ENCODE measurements at regions not wholly inside any gene's neighbourhood (a gene's known extent, or its start where the extent isn't known, plus 50 kb on each side); places are given as distances from the start of the nearest gene placed in this dataset.
"Not testable (repeated sequence)": the region's sequence is repeated elsewhere in the genome, so short reads cannot be mapped to it uniquely, and the experiment has no call there.

DNA sequence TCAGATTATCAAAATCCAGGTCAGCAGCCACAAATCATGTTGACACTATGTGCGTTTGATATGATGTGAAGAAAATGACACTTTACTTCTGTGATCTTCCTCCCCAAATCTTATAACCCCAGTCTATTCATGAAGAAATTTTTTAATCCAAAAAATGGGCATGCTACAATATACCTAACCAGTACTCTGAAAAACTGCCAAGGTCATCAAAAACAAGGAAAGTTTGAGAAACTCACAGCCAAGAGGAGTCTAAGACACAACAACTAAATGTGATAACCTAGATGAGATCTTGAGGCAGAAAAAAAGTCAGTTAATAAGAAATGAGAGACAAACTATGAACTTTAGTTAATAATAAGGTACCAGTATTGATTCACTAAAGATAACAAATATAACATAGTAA is 200.6 kb upstream of the IRAK1BP1 start:
- no peak for DNase-seq (ENCODE audit: low read depth)

- no peak for DNase-seq (ENCODE audit: low read depth)
Observed at GRCh38 chr6:78670156-78670555, 197.2 kb upstream of the IRAK1BP1 start.

- DNase-seq (ENCODE audit: low read depth): no peak
Observed at GRCh38 chr6:78670802-78671201, 196.5 kb upstream of the IRAK1BP1 start.

- DNase-seq (ENCODE audit: low read depth): not testable (repeated sequence)
Observed at GRCh38 chr6:78676069-78677007, 191.0 kb upstream of the IRAK1BP1 start.

GRCh38 chr6:78688668-78689067 is 178.7 kb upstream of the IRAK1BP1 start:
- no peak for DNase-seq (ENCODE audit: low read depth)

DNA sequence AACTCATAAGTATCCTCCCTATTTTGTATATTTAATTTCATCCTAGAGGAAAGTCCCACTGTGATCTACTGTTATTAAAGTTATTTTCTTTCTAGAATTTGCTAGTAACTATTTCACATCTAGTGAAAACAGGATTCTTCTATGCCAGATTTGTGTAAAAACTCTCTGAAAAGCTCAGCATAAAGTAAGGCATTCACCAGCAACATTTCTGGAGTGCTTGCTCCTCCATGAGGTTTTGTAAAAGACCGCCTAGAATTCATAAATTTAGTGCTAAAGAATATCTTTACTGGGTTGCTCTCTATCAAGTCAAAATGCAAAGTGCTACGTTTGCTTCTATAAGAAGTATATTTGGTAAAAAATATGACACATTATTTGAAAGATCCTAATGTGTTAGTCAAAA is 173.5 kb upstream of the IRAK1BP1 start:
- no peak for DNase-seq (ENCODE audit: low read depth)

- not testable (repeated sequence) for DNase-seq (ENCODE audit: low read depth)
Observed at GRCh38 chr6:78694628-78695027, 172.7 kb upstream of the IRAK1BP1 start.

GRCh38 chr6:78700991-78701390 is 166.4 kb upstream of the IRAK1BP1 start:
- DNase-seq (ENCODE audit: low read depth): no peak

DNA sequence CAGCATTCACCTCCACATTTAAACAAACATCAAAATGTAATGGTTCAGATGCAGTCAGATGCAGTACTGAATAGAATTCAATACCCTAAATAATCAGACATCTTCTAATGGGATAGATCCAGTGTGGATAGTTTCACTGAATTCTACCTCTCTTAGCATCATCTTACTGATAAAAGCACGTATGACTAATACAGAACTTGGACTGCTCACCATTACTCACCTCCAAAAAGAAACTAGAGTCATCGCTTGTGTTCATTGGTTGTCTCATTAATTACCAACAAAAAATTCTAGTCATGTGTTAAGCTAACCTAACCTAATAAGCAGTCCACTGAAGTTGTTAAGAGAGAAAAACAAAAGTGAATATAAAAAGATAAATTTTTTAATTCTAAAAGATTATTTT is 165.9 kb upstream of the IRAK1BP1 start:
- DNase-seq (ENCODE audit: low read depth): no peak

- DNase-seq (ENCODE audit: low read depth): no peak
Observed at GRCh38 chr6:78709021-78709420, 158.3 kb upstream of the IRAK1BP1 start.

DNA sequence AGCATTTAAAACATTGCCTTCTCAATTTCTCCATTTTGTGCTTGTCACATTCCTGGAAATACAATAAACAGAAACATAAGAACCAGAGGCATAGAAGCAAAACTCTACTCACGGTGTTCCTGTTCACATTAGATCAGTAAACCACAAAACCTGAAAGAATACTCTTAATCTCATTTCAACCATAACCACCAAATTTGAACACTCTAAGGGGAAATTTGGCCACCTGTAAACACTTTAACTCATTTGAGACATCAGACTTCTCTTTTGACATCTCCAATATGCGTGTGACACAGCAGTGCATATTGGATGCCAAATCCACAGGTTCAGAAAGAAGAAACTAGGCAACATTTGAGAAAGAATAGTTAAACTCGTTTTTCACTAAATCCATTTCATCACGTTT is 153.8 kb upstream of the IRAK1BP1 start:
- DNase-seq (ENCODE audit: low read depth): no peak

- DNase-seq (ENCODE audit: low read depth): no peak
Observed at GRCh38 chr6:78744144-78744543, 123.2 kb upstream of the IRAK1BP1 start.

GRCh38 chr6:78746457-78746856 is 120.9 kb upstream of the IRAK1BP1 start:
- DNase-seq (ENCODE audit: low read depth): peak; percentile 50

DNA sequence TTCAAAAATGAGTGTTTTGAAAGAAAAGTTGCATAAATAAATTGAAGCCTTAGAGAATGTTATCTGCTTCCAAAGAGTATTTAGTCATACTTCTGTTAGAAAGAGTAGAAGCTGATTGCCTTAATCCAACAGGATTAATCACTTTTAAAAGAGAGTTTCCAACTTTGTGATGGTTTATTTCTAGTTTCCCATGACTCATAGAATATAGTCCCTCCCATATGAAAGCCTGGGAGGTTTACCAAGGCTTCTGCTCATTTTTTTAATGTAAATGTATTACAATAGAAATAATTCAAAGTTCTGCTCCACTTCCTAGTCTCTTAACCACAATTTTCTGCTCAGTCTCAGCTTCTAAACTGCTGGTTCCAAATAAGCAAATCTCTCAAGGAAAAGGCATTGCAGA is 118.0 kb upstream of the IRAK1BP1 start:
- no peak for DNase-seq (ENCODE audit: low read depth)

- DNase-seq (ENCODE audit: low read depth): not testable (repeated sequence)
Observed at GRCh38 chr6:78758297-78758798, 109.0 kb upstream of the IRAK1BP1 start.

GRCh38 chr6:78768271-78768670 is 99.1 kb upstream of the IRAK1BP1 start:
- no peak for DNase-seq (ENCODE audit: low read depth)

GRCh38 chr6:78770765-78771164 is 96.6 kb upstream of the IRAK1BP1 start:
- DNase-seq (ENCODE audit: low read depth): no peak

DNA sequence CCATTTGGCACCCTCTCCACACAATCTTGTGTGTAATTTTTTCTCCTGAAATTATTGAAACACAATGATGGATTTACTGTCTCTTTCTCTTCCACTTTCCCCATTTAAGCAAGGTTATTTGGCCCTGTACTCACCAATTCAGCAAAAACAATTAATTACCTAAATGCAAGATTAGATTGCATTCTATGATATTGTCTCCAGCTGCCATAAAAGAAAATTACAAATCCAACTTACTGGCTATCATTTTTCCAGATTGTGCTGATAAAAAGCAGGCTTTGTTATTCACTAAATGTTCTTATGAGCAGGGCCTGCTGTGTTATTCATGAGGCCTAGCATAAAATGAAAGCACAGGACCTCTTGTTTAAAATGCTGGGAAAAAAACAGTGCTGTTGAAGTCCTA is 95.8 kb upstream of the IRAK1BP1 start:
- DNase-seq (ENCODE audit: low read depth): no peak

- no peak for DNase-seq (ENCODE audit: low read depth)
Observed at GRCh38 chr6:78781001-78781400, 86.3 kb upstream of the IRAK1BP1 start.

DNA sequence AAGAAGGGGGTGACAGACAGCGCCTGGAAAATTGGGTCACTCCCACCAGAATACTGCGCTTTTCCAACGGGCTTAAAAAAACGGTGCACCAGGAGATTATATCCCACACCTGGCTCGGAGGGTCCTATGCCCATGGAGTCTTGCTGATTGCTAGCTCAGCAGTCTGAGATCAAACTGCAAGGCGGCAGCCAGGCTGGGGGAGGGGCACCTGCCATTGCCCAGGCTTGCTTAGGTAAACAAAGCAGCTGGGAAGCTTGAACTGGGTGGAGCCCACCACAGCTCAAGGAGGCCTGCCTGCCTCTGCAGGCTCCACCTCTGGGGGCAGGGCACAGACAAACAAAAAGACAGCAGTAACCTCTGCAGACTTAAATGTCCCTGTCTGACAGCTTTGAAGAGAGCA is 84.0 kb upstream of the IRAK1BP1 start:
- not testable (repeated sequence) for DNase-seq (ENCODE audit: low read depth)

GRCh38 chr6:78797270-78797669 is 70.1 kb upstream of the IRAK1BP1 start:
- DNase-seq (ENCODE audit: low read depth): no peak

DNA sequence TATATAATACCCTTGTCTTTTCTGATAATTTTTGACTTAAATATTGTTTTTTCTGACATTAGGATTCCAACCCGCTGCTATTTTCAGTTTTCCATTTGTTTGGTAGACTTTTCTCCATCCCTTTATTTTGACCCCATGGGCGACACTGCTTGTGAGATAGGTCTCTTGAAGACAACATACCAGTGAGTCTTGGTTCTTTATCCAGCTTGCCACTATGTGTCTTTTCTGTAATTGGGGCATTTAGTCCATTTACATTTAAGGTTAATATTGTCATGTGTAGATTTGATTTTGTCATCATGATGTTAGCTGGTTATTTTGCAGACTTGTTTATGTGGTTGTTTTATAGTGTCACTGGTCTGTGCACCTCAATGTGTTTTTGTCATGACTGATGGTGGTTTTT is 67.7 kb upstream of the IRAK1BP1 start:
- DNase-seq (ENCODE audit: low read depth): no peak

GRCh38 chr6:78806792-78807191 is 60.6 kb upstream of the IRAK1BP1 start:
- DNase-seq (ENCODE audit: low read depth): not testable (repeated sequence)
